GM12878 (cell line): ENCODE measurements at regions not wholly inside any gene's neighbourhood (a gene's known extent, or its start where the extent isn't known, plus 50 kb on each side); places are given as distances from the start of the nearest gene placed in this dataset.

ENCODE experiments used
- ATAC-seq: fragments of 200-7000 bp; cut with Tn5 transposase; 3 replicates; pipeline ENCODE4 v1.9.1; 2020; ENCODE audit warnings: mild to moderate bottlenecking, moderate library complexity
- BruUV-seq: library from RNA; stranded (reverse); fragments of 400-500 nt; replicated peaks from 2 replicates; lab custom pipeline; 2021; lab: Mats Ljungman, UMichigan
- CTCF ChIA-PET: fragments of 300-600 bp; sonication (Branson Sonifier 250); formaldehyde crosslinking; extraction: SDS; loops from one replicate; lab custom pipeline; 2021; ENCODE audit warnings: inconsistent platforms; lab: Yijun Ruan, JAX
- POLR2A ChIA-PET: fragments of 350-600 bp; formaldehyde crosslinking; extraction: SDS; loops from one replicate; lab custom pipeline; 2021; ENCODE audit warnings: inconsistent platforms; lab: Charles Lee
- RAD21 ChIA-PET: fragments of 300-600 bp; sonication (Branson Sonifier 250); formaldehyde crosslinking; loops from one replicate; lab custom pipeline; 2023; ENCODE audit warnings: antibody characterized with exemption; ENCODE audit not compliant: unreplicated experiment; lab: Charles Lee
- SMC1A ChIA-PET: fragments of 300-600 bp; sonication (Branson Sonifier 250); formaldehyde crosslinking; loops from one replicate; lab custom pipeline; 2023; ENCODE audit not compliant: unreplicated experiment, uncharacterized antibody; lab: Charles Lee
- DNase-seq: peaks from one replicate; pipeline ENCODE4 v3.0.0-alpha.2; 2011; ENCODE audit warnings: low read depth, low spot score
- FAIRE-seq: peaks from 3 replicates; lab custom pipeline; 2011; peaks lifted over from hg19 to GRCh38; lab: Jason Lieb, UNC
- H2AFZ ChIP-seq: 2 replicates; pipeline ENCODE4 v1.6.0; 2011; ENCODE audit warnings: low read depth, low read length, control low read depth; ENCODE audit not compliant: control insufficient read depth
- H3K27ac ChIP-seq: 2 replicates; pipeline ENCODE4 v1.5.1; 2011; ENCODE audit warnings: control low read depth; ENCODE audit not compliant: control insufficient read depth, insufficient read depth
- H3K27me3 ChIP-seq, 2 experiments: replicated peaks in 1 of 2; 2 replicates each; pipeline versions ENCODE4 v1.6.0 to v1.6.1; 2011; ENCODE audit warnings: low read length in 1 of 2; ENCODE audit not compliant: control insufficient read depth in 2 of 2, insufficient read depth in 2 of 2
- H3K36me3 ChIP-seq, 2 experiments: 2 replicates each; pipeline ENCODE4 v1.5.1; 2011; ENCODE audit warnings: low read length in 1 of 2; ENCODE audit not compliant: control insufficient read depth in 2 of 2, insufficient read depth in 2 of 2
- H3K4me1 ChIP-seq: 2 replicates; pipeline ENCODE4 v1.6.1; 2011; ENCODE audit warnings: mild to moderate bottlenecking, low read length, moderate library complexity, mixed read lengths; ENCODE audit not compliant: control insufficient read depth, insufficient read depth
- H3K4me2 ChIP-seq: 2 replicates; pipeline ENCODE4 v1.6.0; 2011; ENCODE audit warnings: control low read depth; ENCODE audit not compliant: control insufficient read depth, insufficient read depth
- H3K4me3 ChIP-seq: fragments of 200-600 bp; sonication (generic); 2 replicates; pipeline ENCODE4 v1.5.1; 2016
- H3K79me2 ChIP-seq: 2 replicates; pipeline ENCODE4 v1.6.0; 2011; ENCODE audit warnings: low read length; ENCODE audit not compliant: control insufficient read depth, insufficient read depth
- H3K9ac ChIP-seq: 2 replicates; pipeline ENCODE4 v1.8.0; 2011; ENCODE audit warnings: low read length, control low read depth, mixed read lengths; ENCODE audit not compliant: control insufficient read depth, insufficient read depth
- H3K9me3 ChIP-seq: replicated peaks from 3 replicates; pipeline ENCODE4 v1.5.1; 2011; ENCODE audit warnings: mild to moderate bottlenecking, low read length; ENCODE audit not compliant: control insufficient read depth, insufficient read depth
- H4K20me1 ChIP-seq: 2 replicates; pipeline ENCODE4 v1.6.0; 2011; ENCODE audit not compliant: control insufficient read depth, insufficient read depth
- CREB1 ChIP-seq: IDR thresholded peaks from 2 replicates; pipeline ENCODE4 v1.6.1; 2012; ENCODE audit warnings: low read depth, mild to moderate bottlenecking, inconsistent platforms
- ELK1 ChIP-seq: IDR thresholded peaks from 2 replicates; pipeline ENCODE4 v1.6.1; 2012; ENCODE audit warnings: low read depth, low read length, improper control_type of control experiment
- IKZF1 ChIP-seq: fragments of 450-650 bp; conservative IDR thresholded peaks from 2 replicates; pipeline ENCODE4 v1.6.1; 2017; ENCODE audit warnings: antibody characterized with exemption, mild to moderate bottlenecking
- IKZF2 ChIP-seq, 2 experiments: fragments of 450-650 bp; IDR thresholded peaks; 2 replicates each; pipeline ENCODE4 v1.6.1; 2017; ENCODE audit warnings: mild to moderate bottlenecking in 2 of 2, moderate library complexity in 2 of 2
- NR2C1 ChIP-seq: fragments of 450-650 bp; IDR thresholded peaks from 2 replicates; pipeline ENCODE4 v1.6.1; 2017; ENCODE audit warnings: antibody characterized with exemption, mild to moderate bottlenecking, moderate library complexity
- RBBP5 ChIP-seq: fragments of 200-600 bp; sonication (generic); conservative IDR thresholded peaks from 2 replicates; pipeline ENCODE4 v1.6.1; 2016
- SPI1 ChIP-seq: IDR thresholded peaks from 2 replicates; pipeline ENCODE4 v1.6.1; 2011; ENCODE audit warnings: low read depth, mild to moderate bottlenecking, low read length, moderate library complexity, borderline replicate concordance; ENCODE audit not compliant: insufficient read depth
- WGBS: methylation state at CpG from one replicate; pipeline ENCODE4 v1.1.6; 2016; ENCODE audit warnings: low lambda C conversion rate; ENCODE audit not compliant: insufficient replicate concordance, insufficient coverage; ENCODE audit errors: missing lambda C conversion rate; 5-methylcytosine and 5-hydroxymethylcytosine counted together
- in situ Hi-C: fragments of 300-500 bp; cut with MboI; formaldehyde crosslinking; loops from 9 replicates; pipeline ENCODE4 v1.14.3; 2018; ENCODE audit warnings: mixed read lengths
- intact Hi-C: fragments of 100-400 bp; cut with micrococcal nuclease; formaldehyde crosslinking; loops from one replicate; pipeline ENCODE4 v1.14.2; 2022; ENCODE audit not compliant: unreplicated experiment

DNA sequence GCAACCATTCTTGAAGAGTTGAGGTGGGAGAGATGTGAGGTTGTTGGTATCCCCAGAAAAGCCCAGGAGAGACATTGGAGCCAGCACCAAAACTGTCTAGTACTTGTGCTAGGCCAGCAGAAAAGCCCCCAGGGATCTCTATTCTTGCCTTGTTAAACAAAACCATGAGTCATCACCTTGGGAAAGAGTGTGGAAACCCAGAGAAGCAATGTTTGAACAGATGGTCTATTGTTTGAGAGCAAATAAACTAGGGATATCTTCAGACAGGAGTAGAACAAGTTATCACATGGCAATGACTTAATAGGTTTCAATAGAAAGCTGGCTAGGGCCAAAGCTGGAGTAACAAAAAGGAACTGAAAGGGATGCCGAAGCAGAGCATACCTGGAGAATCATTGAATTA, 195.7 kb upstream of the CASK start:
- ChIA-PET CTCF (no interaction called here), SMC1A (interaction anchor here (1.0 to 2.0 kb wide), 2 partner anchors 10 kb away, joined by 5 to 9 read pairs; no protein-coding TSS in a partner anchor), POLR2A (no interaction called here), RAD21 (no interaction called here)
- TF ChIP-seq IKZF1 (0 out of 2 replicates have a peak, but pooled peaks have one; percentile 23), IKZF2 (IDR thresholded peaks at IDR 0.05) (peak in 1 of 2 experiments; percentile 25; a peak in 2 of 4 replicates), CREB1 (no peak), NR2C1 (no peak)
- DNase-seq (no peak), ATAC-seq (peak; percentile 41), FAIRE-seq (no peak)
- no TSS peak for BruUV-seq
- in situ Hi-C loops, result no loop called here
- no peaks in the 10 kb centered on the region for H3K27me3 ChIP-seq
- no peak overlapping the region for H3K4me3 ChIP-seq
- no peaks in the 10 kb centered on the region for H3K9me3 ChIP-seq
- H3K4me1 ChIP-seq, result no peaks in the 10 kb centered on the region
- H3K79me2 ChIP-seq, result no peaks in the 10 kb centered on the region
- no peak overlapping the region for H2AFZ ChIP-seq
- intact Hi-C loops, result no loop called here
- no peaks in the 10 kb centered on the region for H4K20me1 ChIP-seq
- no peaks in the 10 kb centered on the region for H3K36me3 ChIP-seq
- no peak overlapping the region for H3K27ac ChIP-seq
- 38% methylated on average over 1 of the region's 1 CpG for WGBS
- H3K4me2 ChIP-seq, result no peak overlapping the region
- H3K9ac ChIP-seq, result no peak overlapping the region

DNA sequence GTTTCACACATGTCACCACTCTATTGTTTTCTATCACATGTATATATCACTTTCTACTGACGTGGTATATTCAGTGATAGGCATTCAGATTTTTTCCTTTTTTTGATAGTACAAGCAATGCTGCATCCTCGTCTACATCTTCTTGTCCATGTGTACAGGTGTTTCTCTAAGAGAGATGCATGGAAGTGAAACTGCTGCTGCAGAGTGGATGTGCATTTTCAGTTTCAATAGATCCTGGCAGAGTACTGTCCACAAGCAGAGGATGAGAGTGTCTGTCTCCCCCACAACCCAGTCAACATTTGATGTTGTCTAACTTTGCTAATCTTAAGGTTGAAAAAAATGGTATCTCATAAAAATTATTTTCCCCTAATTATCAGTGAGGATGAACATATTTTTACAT, 194.0 kb upstream of the CASK start:
- FAIRE-seq (peak; percentile 72), ATAC-seq (peak; percentile 93), DNase-seq (no peak)
- POLR2A ChIA-PET, result no interaction called here
- Histone ChIP-seq H3K4me3 (no peak overlapping the region), H3K36me3 (no peaks in the 10 kb centered on the region), H3K27me3 (no peaks in the 10 kb centered on the region), H3K27ac (no peak overlapping the region), H3K79me2 (no peaks in the 10 kb centered on the region), H3K9ac (no peak overlapping the region), H4K20me1 (no peaks in the 10 kb centered on the region), H3K4me2 (no peak overlapping the region), H3K4me1 (no peaks in the 10 kb centered on the region), H3K9me3 (no peaks in the 10 kb centered on the region; the same call in 2 of the 3 replicates), H2AFZ (no peak overlapping the region)
- CTCF ChIA-PET, result no interaction called here
- TF ChIP-seq SPI1, result peak; percentile 66; the same call in 1 of the 2 replicates
- TF ChIP-seq ELK1, result no peak
- no peak for TF ChIP-seq RBBP5
- RAD21 ChIA-PET, result no interaction called here
- BruUV-seq, result no TSS peak
- 25% methylated on average over 2 of the region's 2 CpGs for WGBS
- intact Hi-C loops, result no loop called here
- SMC1A ChIA-PET, result no interaction called here
- in situ Hi-C loops, result no loop called here
